ENCODE measurements at regions not wholly inside any gene's neighbourhood (a gene's known extent, or its start where the extent isn't known, plus 50 kb on each side); places are given as distances from the start of the nearest gene placed in this dataset.

DNA sequence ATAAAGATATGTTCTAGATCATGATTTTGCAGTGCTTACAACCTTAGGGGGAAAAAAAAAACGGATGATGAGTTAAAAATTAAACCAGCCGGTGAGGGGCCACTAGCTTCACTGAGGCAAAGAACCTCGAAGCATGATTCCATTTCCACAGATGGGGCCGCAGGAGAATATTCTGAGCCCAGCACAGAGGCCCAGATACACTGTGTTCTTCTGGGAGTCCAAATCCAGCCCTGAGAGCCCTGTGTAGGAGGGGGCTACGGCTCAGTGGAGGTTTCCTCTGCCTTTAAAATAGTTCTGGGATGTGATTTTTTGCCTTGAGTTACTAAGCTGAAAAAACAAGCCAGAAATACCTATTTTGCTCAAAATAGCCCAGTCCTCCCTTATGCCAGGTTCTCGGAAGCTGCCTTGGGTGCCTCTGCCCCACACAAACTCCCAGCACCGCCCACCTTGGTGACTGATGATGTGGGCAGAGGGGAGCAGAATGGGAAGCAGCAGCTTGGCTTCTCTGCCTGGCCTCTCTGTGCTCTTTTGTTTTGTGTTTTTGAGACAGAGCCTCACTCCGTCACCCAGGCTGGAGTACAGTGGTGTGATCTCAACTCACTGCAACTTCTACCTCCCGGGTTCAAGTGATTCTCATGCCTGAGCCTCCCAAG, 105.4 kb upstream of the BCL2L14 start:
- TF ChIP-seq, protein P1, sequence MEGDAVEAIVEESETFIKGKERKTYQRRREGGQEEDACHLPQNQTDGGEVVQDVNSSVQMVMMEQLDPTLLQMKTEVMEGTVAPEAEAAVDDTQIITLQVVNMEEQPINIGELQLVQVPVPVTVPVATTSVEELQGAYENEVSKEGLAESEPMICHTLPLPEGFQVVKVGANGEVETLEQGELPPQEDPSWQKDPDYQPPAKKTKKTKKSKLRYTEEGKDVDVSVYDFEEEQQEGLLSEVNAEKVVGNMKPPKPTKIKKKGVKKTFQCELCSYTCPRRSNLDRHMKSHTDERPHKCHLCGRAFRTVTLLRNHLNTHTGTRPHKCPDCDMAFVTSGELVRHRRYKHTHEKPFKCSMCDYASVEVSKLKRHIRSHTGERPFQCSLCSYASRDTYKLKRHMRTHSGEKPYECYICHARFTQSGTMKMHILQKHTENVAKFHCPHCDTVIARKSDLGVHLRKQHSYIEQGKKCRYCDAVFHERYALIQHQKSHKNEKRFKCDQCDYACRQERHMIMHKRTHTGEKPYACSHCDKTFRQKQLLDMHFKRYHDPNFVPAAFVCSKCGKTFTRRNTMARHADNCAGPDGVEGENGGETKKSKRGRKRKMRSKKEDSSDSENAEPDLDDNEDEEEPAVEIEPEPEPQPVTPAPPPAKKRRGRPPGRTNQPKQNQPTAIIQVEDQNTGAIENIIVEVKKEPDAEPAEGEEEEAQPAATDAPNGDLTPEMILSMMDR (conservative IDR thresholded peaks at IDR 0.05), result no peak
- no peak for TF ChIP-seq ZFX (IDR thresholded peaks at IDR 0.05)
